Body of pancreas (tissue), 4 donors: ENCODE measurements at regions not wholly inside any gene's neighbourhood (a gene's known extent, or its start where the extent isn't known, plus 50 kb on each side); places are given as distances from the start of the nearest gene placed in this dataset.

Experiments used
- CTCF ChIP-seq, 7 experiments: fragments of 450-650 bp in 4 of 7; fragments of 200-600 bp in 3 of 7; sonication (generic) in 3 of 7; IDR thresholded peaks; one replicate each; pipeline ENCODE4 v1.5.1; 2016 to 2019; ENCODE audit warnings: antibody characterized with exemption in 7 of 7
- POLR2A ChIP-seq, 3 donors: fragments of 450-650 bp; IDR thresholded peaks; one replicate each; pipeline ENCODE4 v1.6.1; 2016; ENCODE audit warnings: antibody characterized with exemption in 3 of 3, mild to moderate bottlenecking in 2 of 3

- no peak for TF ChIP-seq POLR2A (IDR thresholded peaks at IDR 0.05)
- TF ChIP-seq CTCF (IDR thresholded peaks at IDR 0.05), result no peak
These were observed 59.3 kb upstream of the BMPER start for GRCh38 chr7:33845991-33846509.
